Trophoblast cell (in vitro differentiated cells and primary cell): ENCODE measurements at regions not wholly inside any gene's neighbourhood (a gene's known extent, or its start where the extent isn't known, plus 50 kb on each side); places are given as distances from the start of the nearest gene placed in this dataset.
"Not testable (repeated sequence)": the region's sequence is repeated elsewhere in the genome, so short reads cannot be mapped to it uniquely, and the experiment has no call there.

Experiments used
- DNase-seq, 2 donors: peaks; one replicate each; pipeline ENCODE4 v3.0.0-alpha.2; 2016
- H2AFZ ChIP-seq: 2 replicates; pipeline ENCODE4 v1.6.1; 2013; ENCODE audit warnings: low read length, moderate library complexity, mild to moderate bottlenecking; ENCODE audit not compliant: insufficient read depth, poor library complexity
- H2AK5ac ChIP-seq: 2 replicates; pipeline ENCODE4 v1.6.1; 2013; ENCODE audit warnings: mild to moderate bottlenecking, low read length
- H2BK120ac ChIP-seq: 2 replicates; pipeline ENCODE4 v1.6.1; 2013; ENCODE audit warnings: low read length, mild to moderate bottlenecking, moderate library complexity; ENCODE audit not compliant: insufficient read depth, poor library complexity
- H2BK12ac ChIP-seq: 2 replicates; pipeline ENCODE4 v1.6.1; 2013; ENCODE audit warnings: mild to moderate bottlenecking, low read length, moderate library complexity
- H2BK5ac ChIP-seq: 2 replicates; pipeline ENCODE4 v1.6.1; 2013; ENCODE audit warnings: low read length, low read depth, moderate library complexity, mild to moderate bottlenecking; ENCODE audit not compliant: poor library complexity
- H3K14ac ChIP-seq: 2 replicates; pipeline ENCODE4 v1.6.1; 2013; ENCODE audit warnings: mild to moderate bottlenecking, low read length
- H3K18ac ChIP-seq: 2 replicates; pipeline ENCODE4 v1.6.1; 2013; ENCODE audit warnings: mild to moderate bottlenecking, low read length
- H3K23ac ChIP-seq: 2 replicates; pipeline ENCODE4 v1.6.1; 2013; ENCODE audit warnings: low read length
- H3K27ac ChIP-seq: 2 replicates; pipeline ENCODE4 v1.5.1; 2013; ENCODE audit warnings: low read depth, mild to moderate bottlenecking, inconsistent platforms, low read length, moderate library complexity
- H3K27me3 ChIP-seq: 2 replicates; pipeline ENCODE4 v1.6.1; 2013; ENCODE audit warnings: inconsistent platforms, mild to moderate bottlenecking, low read length, moderate library complexity; ENCODE audit not compliant: insufficient read depth
- H3K36me3 ChIP-seq, 2 experiments: 1 replicate in 1 of 2; 2 replicates in 1 of 2; pipeline ENCODE4 v1.6.1; 2013; ENCODE audit warnings: low read length in 2 of 2, mild to moderate bottlenecking in 2 of 2, moderate library complexity in 1 of 2; ENCODE audit not compliant: insufficient read depth in 2 of 2, control insufficient read depth in 1 of 2
- H3K4ac ChIP-seq: 2 replicates; pipeline ENCODE4 v1.6.1; 2013; ENCODE audit warnings: low read depth, mild to moderate bottlenecking, low read length, moderate library complexity
- H3K4me1 ChIP-seq, 2 experiments: 1 replicate in 1 of 2; 2 replicates in 1 of 2; pipeline ENCODE4 v1.6.1; 2013; ENCODE audit warnings: low read length in 2 of 2, mild to moderate bottlenecking in 2 of 2, moderate library complexity in 1 of 2; ENCODE audit not compliant: insufficient read depth in 2 of 2, control insufficient read depth in 1 of 2
- H3K4me2 ChIP-seq: 2 replicates; pipeline ENCODE4 v1.6.1; 2013; ENCODE audit warnings: inconsistent platforms, mild to moderate bottlenecking, low read length, moderate library complexity
- H3K4me3 ChIP-seq: 2 replicates; pipeline ENCODE4 v1.5.1; 2013; ENCODE audit warnings: mild to moderate bottlenecking, low read depth, low read length, inconsistent platforms
- H3K79me1 ChIP-seq: one replicate; pipeline ENCODE4 v1.6.1; 2013; ENCODE audit warnings: low read length
- H3K79me2 ChIP-seq: 2 replicates; pipeline ENCODE4 v1.6.1; 2013; ENCODE audit warnings: low read length, mild to moderate bottlenecking; ENCODE audit not compliant: control insufficient read depth, insufficient read depth, poor library complexity
- H3K9ac ChIP-seq: 2 replicates; pipeline ENCODE4 v1.6.1; 2013; ENCODE audit warnings: mild to moderate bottlenecking, low read length
- H3K9me3 ChIP-seq: 2 replicates; pipeline ENCODE4 v1.6.1; 2013; ENCODE audit warnings: low read depth, mild to moderate bottlenecking, control low read depth, inconsistent platforms, low read length; ENCODE audit not compliant: insufficient read depth
- H4K12ac ChIP-seq: 2 replicates; pipeline ENCODE4 v1.6.1; 2013; ENCODE audit warnings: low read depth, mild to moderate bottlenecking, low read length, moderate library complexity
- H4K8ac ChIP-seq: 2 replicates; pipeline ENCODE4 v1.6.1; 2013; ENCODE audit warnings: low read depth, mild to moderate bottlenecking, low read length, moderate library complexity
- H4K91ac ChIP-seq: one replicate; pipeline ENCODE4 v1.6.1; 2013; ENCODE audit warnings: low read depth, mild to moderate bottlenecking, low read length, moderate library complexity
- WGBS: extraction: QIAGEN DNeasy Blood & Tissue Kit; methylation state at CpG from one replicate; pipeline ENCODE4 v1.1.7; 2013; ENCODE audit warnings: missing lambda C conversion rate; ENCODE audit not compliant: insufficient read length, insufficient coverage; ENCODE audit errors: extremely low coverage; 5-methylcytosine and 5-hydroxymethylcytosine counted together

GRCh38 chr11:89606845-89607244, 103.3 kb upstream of the TRIM77 start:
- H4K12ac ChIP-seq, H2AFZ ChIP-seq, H2AK5ac ChIP-seq, H2BK12ac ChIP-seq, H3K9me3 ChIP-seq, H3K27me3 ChIP-seq, H3K9ac ChIP-seq, H2BK120ac ChIP-seq, DNase-seq, H4K8ac ChIP-seq, H4K91ac ChIP-seq, H2BK5ac ChIP-seq, H3K4me2 ChIP-seq, H3K4me3 ChIP-seq, H3K23ac ChIP-seq, H3K27ac ChIP-seq, H3K79me1 ChIP-seq, H3K36me3 ChIP-seq, H3K18ac ChIP-seq, H3K14ac ChIP-seq, H3K4ac ChIP-seq, H3K79me2 ChIP-seq, H3K4me1 ChIP-seq: not testable (repeated sequence)
- WGBS: no CpG with 5 or more reads among the region's 2 CpGs

- H3K4me3 ChIP-seq, H3K4me2 ChIP-seq, H4K8ac ChIP-seq, H3K4me1 ChIP-seq, H3K79me1 ChIP-seq, H2BK5ac ChIP-seq, H3K27me3 ChIP-seq, H3K9me3 ChIP-seq, H3K14ac ChIP-seq, H2BK120ac ChIP-seq, H3K27ac ChIP-seq, H4K91ac ChIP-seq, H3K4ac ChIP-seq, H2AK5ac ChIP-seq, H3K23ac ChIP-seq, H4K12ac ChIP-seq, H3K79me2 ChIP-seq, H3K18ac ChIP-seq, H2AFZ ChIP-seq, H3K9ac ChIP-seq, H3K36me3 ChIP-seq: not testable (repeated sequence)
- WGBS: no CpG with 5 or more reads among the region's 7 CpGs
- H2BK12ac ChIP-seq: peak overlapping the region; percentile 13
- peak in 1 of 2 donors; percentile 7 for DNase-seq
Observed at GRCh38 chr11:89607497-89607896, 102.6 kb upstream of the TRIM77 start.

- H3K14ac ChIP-seq: peak overlapping the region; percentile 53
- no peaks in the 10 kb centered on the region for H3K9me3 ChIP-seq
- H4K12ac ChIP-seq: no peak overlapping the region
- peak overlapping the region; percentile 10 for H2BK12ac ChIP-seq
- H3K27ac ChIP-seq: no peak overlapping the region
- no peaks in the 10 kb centered on the region for H3K27me3 ChIP-seq
- no peak overlapping the region for H3K23ac ChIP-seq
- H3K9ac ChIP-seq: no peak overlapping the region
- no peak overlapping the region for H3K4me2 ChIP-seq
- DNase-seq: no peak
- H2BK5ac ChIP-seq: no peak overlapping the region
- no peak overlapping the region for H2AK5ac ChIP-seq
- WGBS: no CpG with 5 or more reads among the region's 4 CpGs
- no peak overlapping the region for H3K4me3 ChIP-seq
- H3K79me1 ChIP-seq: peaks cover 2% of the 10 kb centered on the region
- H3K36me3 ChIP-seq: no peaks in the 10 kb centered on the region
- peaks cover 0 to 3% of the 10 kb centered on the region in 2 experiments for H3K4me1 ChIP-seq
- H4K8ac ChIP-seq: no peak overlapping the region
- H2AFZ ChIP-seq: no peak overlapping the region
- H4K91ac ChIP-seq: peak overlapping the region; percentile 26
- H3K4ac ChIP-seq: no peak overlapping the region
- H3K18ac ChIP-seq: no peak overlapping the region
- H3K79me2 ChIP-seq: no peaks in the 10 kb centered on the region
- no peak overlapping the region for H2BK120ac ChIP-seq
Observed at GRCh38 chr11:89608234-89608966, 101.7 kb upstream of the TRIM77 start.

GRCh38 chr11:89612096-89612495, 98.0 kb upstream of the TRIM77 start:
- Histone ChIP-seq H3K79me1 (peaks cover 2% of the 10 kb centered on the region), H3K4ac (no peak overlapping the region), H2AFZ (no peak overlapping the region), H3K27me3 (no peaks in the 10 kb centered on the region), H4K12ac (no peak overlapping the region), H3K4me3 (no peak overlapping the region), H3K4me1 (no peaks in the 10 kb centered on the region), H3K23ac (no peak overlapping the region), H3K9me3 (no peaks in the 10 kb centered on the region), H4K91ac (no peak overlapping the region), H3K4me2 (no peak overlapping the region), H2AK5ac (no peak overlapping the region), H3K27ac (no peak overlapping the region), H3K14ac (no peak overlapping the region), H2BK5ac (no peak overlapping the region), H4K8ac (no peak overlapping the region), H2BK120ac (no peak overlapping the region), H3K9ac (no peak overlapping the region), H3K79me2 (no peaks in the 10 kb centered on the region), H2BK12ac (no peak overlapping the region), H3K18ac (no peak overlapping the region), H3K36me3 (no peaks in the 10 kb centered on the region)
- DNase-seq: no peak
- WGBS: no CpG with 5 or more reads among the region's 4 CpGs
